Activated CD8-positive, alpha-beta T cell treated with anti-CD3 and anti-CD28 coated beads for 36 hours (primary cell): ENCODE measurements at regions not wholly inside any gene's neighbourhood (a gene's known extent, or its start where the extent isn't known, plus 50 kb on each side); places are given as distances from the start of the nearest gene placed in this dataset.

Experiments
- ATAC-seq: fragments of 200-7000 bp; cut with Tn5 transposase; one replicate; pipeline ENCODE4 v1.10.0; 2021; ENCODE audit warnings: mild to moderate bottlenecking, moderate library complexity
- CTCF ChIA-PET: fragments of 350-600 bp; sonication (Branson Sonifier 250); formaldehyde crosslinking; loops from one replicate; lab custom pipeline; 2021; ENCODE audit warnings: antibody characterized with exemption; lab: Charles Lee
- POLR2A ChIA-PET: fragments of 350-600 bp; sonication (Branson Sonifier 250); formaldehyde crosslinking; loops from one replicate; lab custom pipeline; 2021; ENCODE audit warnings: antibody characterized with exemption; lab: Charles Lee
- DNase-seq: peaks from one replicate; pipeline ENCODE4 v3.0.0-alpha.2; 2020
- H3K27ac Mint-ChIP-seq: one replicate; pipeline ENCODE4 v1.8.0; 2021; ENCODE audit warnings: mild to moderate bottlenecking, mixed read lengths
- H3K27me3 Mint-ChIP-seq: one replicate; pipeline ENCODE4 v1.8.0; 2021; ENCODE audit warnings: mixed read lengths
- H3K36me3 Mint-ChIP-seq: one replicate; pipeline ENCODE4 v1.8.0; 2021; ENCODE audit warnings: low read depth, mixed read lengths
- H3K4me1 Mint-ChIP-seq: one replicate; pipeline ENCODE4 v1.8.0; 2021; ENCODE audit warnings: low read depth, mixed read lengths
- H3K4me3 Mint-ChIP-seq: one replicate; pipeline ENCODE4 v1.8.0; 2021; ENCODE audit warnings: mild to moderate bottlenecking, moderate library complexity, mixed read lengths
- H3K9me3 Mint-ChIP-seq: one replicate; pipeline ENCODE4 v1.8.0; 2021; ENCODE audit warnings: mixed read lengths
- intact Hi-C: fragments of 100-400 bp; cut with micrococcal nuclease; formaldehyde crosslinking; loops from one replicate; pipeline ENCODE4 v1.10.0; 2022
- TF ChIP-seq, protein P1 (sequence below): fragments of 200-600 bp; IDR thresholded peaks from one replicate; pipeline ENCODE4 v1.8.0; 2022; ENCODE audit warnings: antibody characterized with exemption, mild to moderate bottlenecking

DNA sequence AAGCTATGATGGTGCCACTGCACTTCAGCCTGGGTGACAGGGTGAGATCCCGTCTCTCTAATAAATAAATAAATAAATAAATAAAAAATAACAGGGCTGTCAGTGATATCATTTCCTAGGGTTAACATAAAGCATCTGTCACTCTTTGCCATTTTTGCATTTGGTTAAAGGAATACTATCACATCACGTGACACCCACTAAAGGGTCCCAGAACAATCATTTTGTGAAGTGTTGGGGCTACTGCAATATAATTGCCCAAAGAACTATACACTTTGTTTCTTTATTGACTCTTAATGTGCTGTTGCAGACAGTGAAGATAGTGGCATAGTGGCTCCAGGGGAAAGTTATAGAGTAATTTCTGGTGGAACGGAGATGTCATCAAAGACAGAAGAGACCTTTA is 176.5 kb upstream of the MMS22L start:
- H3K4me3 Mint-ChIP-seq, result no peak overlapping the region
- ChIA-PET POLR2A (no interaction called here), CTCF (no interaction called here)
- ATAC-seq, result no peak
- H3K27ac Mint-ChIP-seq, result no peak overlapping the region
- H3K4me1 Mint-ChIP-seq, result no peaks in the 10 kb centered on the region
- H3K27me3 Mint-ChIP-seq, result no peaks in the 10 kb centered on the region
- TF ChIP-seq, protein P1, sequence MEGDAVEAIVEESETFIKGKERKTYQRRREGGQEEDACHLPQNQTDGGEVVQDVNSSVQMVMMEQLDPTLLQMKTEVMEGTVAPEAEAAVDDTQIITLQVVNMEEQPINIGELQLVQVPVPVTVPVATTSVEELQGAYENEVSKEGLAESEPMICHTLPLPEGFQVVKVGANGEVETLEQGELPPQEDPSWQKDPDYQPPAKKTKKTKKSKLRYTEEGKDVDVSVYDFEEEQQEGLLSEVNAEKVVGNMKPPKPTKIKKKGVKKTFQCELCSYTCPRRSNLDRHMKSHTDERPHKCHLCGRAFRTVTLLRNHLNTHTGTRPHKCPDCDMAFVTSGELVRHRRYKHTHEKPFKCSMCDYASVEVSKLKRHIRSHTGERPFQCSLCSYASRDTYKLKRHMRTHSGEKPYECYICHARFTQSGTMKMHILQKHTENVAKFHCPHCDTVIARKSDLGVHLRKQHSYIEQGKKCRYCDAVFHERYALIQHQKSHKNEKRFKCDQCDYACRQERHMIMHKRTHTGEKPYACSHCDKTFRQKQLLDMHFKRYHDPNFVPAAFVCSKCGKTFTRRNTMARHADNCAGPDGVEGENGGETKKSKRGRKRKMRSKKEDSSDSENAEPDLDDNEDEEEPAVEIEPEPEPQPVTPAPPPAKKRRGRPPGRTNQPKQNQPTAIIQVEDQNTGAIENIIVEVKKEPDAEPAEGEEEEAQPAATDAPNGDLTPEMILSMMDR, result no peak
- H3K9me3 Mint-ChIP-seq, result no peaks in the 10 kb centered on the region
- no peaks in the 10 kb centered on the region for H3K36me3 Mint-ChIP-seq
- intact Hi-C loops, result no loop called here
- no peak for DNase-seq

DNA sequence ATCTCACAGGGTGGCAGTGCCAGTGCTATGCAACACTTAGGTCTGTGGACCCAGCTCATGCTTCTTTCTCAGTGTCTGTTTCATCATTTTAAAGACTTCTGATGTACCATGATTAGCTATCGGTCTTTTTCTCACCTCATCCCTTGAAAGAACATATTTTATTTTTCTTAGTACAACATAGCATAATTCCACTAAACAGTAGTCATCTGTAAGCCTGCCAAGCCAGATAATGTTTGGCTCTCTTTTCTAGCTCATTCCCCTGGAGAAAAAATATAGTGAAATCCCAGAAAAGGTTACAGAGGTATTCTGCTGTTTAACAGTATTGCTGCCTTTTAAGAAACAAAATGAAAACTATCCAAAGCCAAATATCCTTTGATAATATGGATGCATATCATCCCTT is 177.0 kb upstream of the MMS22L start:
- Mint-ChIP-seq H3K27me3 (no peaks in the 10 kb centered on the region), H3K27ac (no peak overlapping the region), H3K4me1 (no peaks in the 10 kb centered on the region), H3K4me3 (no peak overlapping the region), H3K36me3 (no peaks in the 10 kb centered on the region), H3K9me3 (no peaks in the 10 kb centered on the region)
- intact Hi-C loops, result no loop called here
- TF ChIP-seq, protein P1, result no peak
- ATAC-seq, result no peak
- no peak for DNase-seq
- CTCF ChIA-PET, result no interaction called here
- POLR2A ChIA-PET, result no interaction called here

DNA sequence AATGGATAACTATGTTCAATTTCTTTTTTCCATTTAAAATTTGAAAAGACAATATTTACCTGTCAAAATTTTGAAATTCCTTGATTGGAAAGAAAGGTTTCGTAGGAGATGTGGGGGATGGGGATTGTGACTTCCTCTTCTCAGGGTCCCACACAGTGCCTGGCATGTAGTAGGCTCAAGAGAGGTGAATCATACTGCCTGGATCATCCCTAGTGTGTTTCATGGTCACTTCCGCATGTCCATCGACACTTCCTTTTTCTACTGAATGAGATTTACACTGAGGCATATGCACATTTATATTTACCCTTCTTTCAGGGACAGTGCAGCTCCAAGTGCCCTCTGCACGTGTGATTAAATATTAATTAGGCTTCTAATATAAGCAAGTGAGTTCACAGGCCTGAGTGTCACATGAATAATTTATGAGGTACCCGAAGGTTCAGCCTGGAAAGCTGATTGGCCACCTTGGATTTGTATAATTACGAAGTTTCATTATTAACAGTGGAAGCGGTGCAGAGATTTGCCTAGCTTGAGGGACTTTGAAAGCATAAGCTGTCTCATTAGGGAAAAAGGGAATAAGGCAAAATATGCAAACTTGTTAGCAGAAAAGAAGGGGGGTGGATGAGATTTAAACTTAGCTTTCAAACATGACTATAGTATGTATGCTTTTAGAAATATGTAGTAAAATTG is 177.5 kb upstream of the MMS22L start:
- ATAC-seq (no peak), DNase-seq (no peak)
- H3K36me3 Mint-ChIP-seq, result no peaks in the 10 kb centered on the region
- no peak overlapping the region for H3K4me3 Mint-ChIP-seq
- ChIA-PET CTCF (no interaction called here), POLR2A (no interaction called here)
- no peaks in the 10 kb centered on the region for H3K27me3 Mint-ChIP-seq
- TF ChIP-seq, protein P1, result no peak
- H3K4me1 Mint-ChIP-seq, result no peaks in the 10 kb centered on the region
- no peaks in the 10 kb centered on the region for H3K9me3 Mint-ChIP-seq
- intact Hi-C loops, result no loop called here
- no peak overlapping the region for H3K27ac Mint-ChIP-seq

DNA sequence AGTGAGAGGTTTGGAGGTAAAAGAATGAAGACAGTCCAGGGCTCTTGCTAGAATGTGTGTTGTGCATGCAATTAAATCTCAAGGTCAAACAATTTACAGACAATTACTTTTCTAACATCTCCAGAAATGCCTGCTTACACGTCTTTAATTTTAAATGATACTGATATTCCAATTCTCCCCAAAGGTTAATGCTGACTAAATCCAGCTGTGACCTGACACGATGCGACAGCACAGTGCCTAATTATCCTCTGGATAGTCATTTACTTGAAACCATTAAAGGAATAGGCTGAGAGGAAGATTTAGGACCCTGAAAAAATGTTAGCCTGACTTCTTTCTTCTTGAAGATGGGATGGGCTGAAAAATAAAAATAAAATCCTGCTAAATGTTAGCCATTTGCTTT is 178.2 kb upstream of the MMS22L start:
- Mint-ChIP-seq H3K27me3 (no peaks in the 10 kb centered on the region), H3K9me3 (no peaks in the 10 kb centered on the region), H3K4me1 (no peaks in the 10 kb centered on the region), H3K4me3 (no peak overlapping the region), H3K36me3 (no peaks in the 10 kb centered on the region), H3K27ac (no peak overlapping the region)
- ATAC-seq (no peak), DNase-seq (no peak)
- POLR2A ChIA-PET, result interaction anchor here (0.7 kb wide), 1 partner anchor 11 kb away, joined by 4 read pairs; no protein-coding TSS in a partner anchor
- intact Hi-C loops, result no loop called here
- TF ChIP-seq, protein P1, result no peak
- CTCF ChIA-PET, result no interaction called here

DNA sequence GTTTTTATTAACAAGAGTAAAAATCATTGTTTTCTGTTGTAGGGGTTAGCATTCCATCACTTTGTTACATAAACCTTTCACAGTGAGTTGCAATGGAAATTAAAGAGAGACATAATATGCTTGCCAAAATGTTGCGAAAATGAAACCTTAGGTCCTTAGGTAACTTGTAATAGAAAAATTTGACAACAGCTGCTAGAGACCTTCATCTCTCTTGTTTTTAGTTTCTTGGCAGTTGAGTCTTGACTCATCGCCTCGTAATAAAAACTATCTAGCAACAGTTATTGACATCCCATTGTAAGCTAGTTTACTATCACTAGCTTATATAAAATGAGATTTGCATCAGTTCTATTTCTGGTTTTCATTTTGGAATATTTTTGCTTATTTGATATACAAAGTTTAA is 179.0 kb upstream of the MMS22L start:
- DNase-seq (no peak), ATAC-seq (no peak)
- Mint-ChIP-seq H3K36me3 (no peaks in the 10 kb centered on the region), H3K4me3 (no peak overlapping the region), H3K27me3 (peaks cover 2% of the 10 kb centered on the region), H3K27ac (no peak overlapping the region), H3K4me1 (no peaks in the 10 kb centered on the region), H3K9me3 (no peaks in the 10 kb centered on the region)
- POLR2A ChIA-PET, result interaction anchor here (0.7 kb wide), 1 partner anchor 10 kb away, joined by 4 read pairs; no protein-coding TSS in a partner anchor
- intact Hi-C loops, result no loop called here
- TF ChIP-seq, protein P1, result no peak
- CTCF ChIA-PET, result no interaction called here
